Gastrocnemius medialis (tissue), 4 donors: ENCODE measurements at regions not wholly inside any gene's neighbourhood (a gene's known extent, or its start where the extent isn't known, plus 50 kb on each side); places are given as distances from the start of the nearest gene placed in this dataset.

Experiments
- ATAC-seq, 2 donors: fragments of 150-250 bp; one replicate each; pipeline ENCODE4 v1.9.1; 2016
- DNase-seq, 2 donors: peaks; one replicate each; pipeline ENCODE4 v3.0.0-alpha.2; 2019
- H3K27ac ChIP-seq, 4 donors: fragments of 200-600 bp; sonication (generic); 1 replicate in 1 of 4; 2 replicates in 3 of 4; pipeline ENCODE4 v1.5.1; 2016 to 2018; ENCODE audit warnings: mild to moderate bottlenecking in 2 of 4, moderate library complexity in 1 of 4
- H3K27me3 ChIP-seq, 3 donors: fragments of 200-600 bp; sonication (generic) in 2 of 3; 1 replicate in 1 of 3; 2 replicates in 2 of 3; pipeline versions ENCODE4 v1.5.1 to v1.6.0; 2016 to 2019; ENCODE audit warnings: mild to moderate bottlenecking in 1 of 3, moderate library complexity in 1 of 3
- H3K36me3 ChIP-seq, 2 donors: fragments of 200-600 bp; sonication (generic) in 1 of 2; one replicate each; pipeline ENCODE4 v1.5.1; 2017 to 2018
- H3K4me1 ChIP-seq, 2 donors: fragments of 200-600 bp; sonication (generic) in 1 of 2; one replicate each; pipeline ENCODE4 v1.5.1; 2016 to 2017; ENCODE audit warnings: mild to moderate bottlenecking in 2 of 2
- H3K4me3 ChIP-seq, 4 donors: fragments of 200-600 bp; sonication (generic) in 3 of 4; 1 replicate in 1 of 4; 2 replicates in 3 of 4; pipeline ENCODE4 v1.5.1; 2016 to 2019; ENCODE audit warnings: mild to moderate bottlenecking in 2 of 4
- H3K9me3 ChIP-seq, 3 donors: fragments of 200-600 bp; sonication (generic) in 2 of 3; 1 replicate in 1 of 3; 2 replicates in 2 of 3; pipeline ENCODE4 v1.5.1; 2016 to 2019
- POLR2A ChIP-seq, 2 donors: fragments of 450-650 bp; IDR thresholded peaks; one replicate each; pipeline ENCODE4 v1.6.1; 2017; ENCODE audit warnings: antibody characterized with exemption in 2 of 2, mild to moderate bottlenecking in 2 of 2, moderate library complexity in 2 of 2
- in situ Hi-C, 4 donors: fragments of 200-750 bp; cut with MboI; loops; one replicate each; pipeline versions ENCODE4 v1.15.0 to v1.8.0; 2017; ENCODE audit warnings: low sequenced_read_pairs in 4 of 4
- intact Hi-C: fragments of 100-400 bp; cut with DNase I; formaldehyde crosslinking; loops from one replicate; pipeline ENCODE4 v1.15.1; 2023; ENCODE audit warnings: low total_unique reads
- TF ChIP-seq, protein P1 (sequence below), 5 experiments: fragments of 450-650 bp in 3 of 5; fragments of 200-600 bp in 2 of 5; sonication (generic) in 2 of 5; IDR thresholded peaks in 4 of 5; conservative IDR thresholded peaks in 1 of 5; 1 replicate in 4 of 5; 2 replicates in 1 of 5; pipeline ENCODE4 v1.5.1; 2016 to 2019; ENCODE audit warnings: antibody characterized with exemption in 5 of 5, mild to moderate bottlenecking in 3 of 5, moderate library complexity in 3 of 5

DNA sequence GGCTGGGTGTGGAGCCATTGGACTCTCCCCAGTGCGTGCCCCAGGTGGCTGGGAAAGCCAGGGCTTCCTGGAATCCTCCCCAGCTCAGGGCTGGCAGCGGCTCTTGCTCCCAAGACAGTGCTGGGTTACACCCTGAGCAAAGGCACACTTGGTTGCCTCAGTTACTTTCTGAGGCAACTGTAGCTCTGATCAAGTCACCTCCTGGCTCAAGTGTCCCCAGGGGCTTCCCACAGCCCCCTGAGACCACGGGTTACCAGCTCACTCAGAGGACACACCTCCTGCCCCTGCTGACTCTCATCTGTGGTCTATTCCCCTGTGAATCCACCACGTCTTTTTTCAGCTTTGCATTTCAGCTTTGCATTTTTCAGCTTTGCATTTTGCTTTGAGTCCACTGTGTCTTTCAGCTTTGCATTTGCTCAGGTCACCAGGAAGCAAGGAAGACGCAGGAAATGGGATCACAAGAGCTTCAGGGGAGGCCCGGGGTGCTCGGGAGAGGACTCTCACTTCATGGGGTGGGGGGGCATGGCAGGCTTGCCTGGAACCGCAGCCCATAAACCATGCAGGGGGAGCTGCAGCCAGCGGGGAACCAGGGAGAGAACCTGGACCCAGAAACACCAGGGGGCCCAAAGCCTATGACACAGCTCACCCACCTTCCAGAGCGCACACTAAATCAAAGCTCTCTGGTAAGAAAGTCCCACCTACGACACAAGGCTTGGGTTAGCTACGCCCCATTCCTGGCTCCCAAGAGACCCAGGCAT, 138.0 kb upstream of the ASB18 start:
- DNase-seq (no peak), ATAC-seq (no peak)
- in situ Hi-C loops = no loop called here
- no peaks in the 10 kb centered on the region for H3K4me1 ChIP-seq
- TF ChIP-seq POLR2A (IDR thresholded peaks at IDR 0.05) = no peak
- TF ChIP-seq, protein P1, sequence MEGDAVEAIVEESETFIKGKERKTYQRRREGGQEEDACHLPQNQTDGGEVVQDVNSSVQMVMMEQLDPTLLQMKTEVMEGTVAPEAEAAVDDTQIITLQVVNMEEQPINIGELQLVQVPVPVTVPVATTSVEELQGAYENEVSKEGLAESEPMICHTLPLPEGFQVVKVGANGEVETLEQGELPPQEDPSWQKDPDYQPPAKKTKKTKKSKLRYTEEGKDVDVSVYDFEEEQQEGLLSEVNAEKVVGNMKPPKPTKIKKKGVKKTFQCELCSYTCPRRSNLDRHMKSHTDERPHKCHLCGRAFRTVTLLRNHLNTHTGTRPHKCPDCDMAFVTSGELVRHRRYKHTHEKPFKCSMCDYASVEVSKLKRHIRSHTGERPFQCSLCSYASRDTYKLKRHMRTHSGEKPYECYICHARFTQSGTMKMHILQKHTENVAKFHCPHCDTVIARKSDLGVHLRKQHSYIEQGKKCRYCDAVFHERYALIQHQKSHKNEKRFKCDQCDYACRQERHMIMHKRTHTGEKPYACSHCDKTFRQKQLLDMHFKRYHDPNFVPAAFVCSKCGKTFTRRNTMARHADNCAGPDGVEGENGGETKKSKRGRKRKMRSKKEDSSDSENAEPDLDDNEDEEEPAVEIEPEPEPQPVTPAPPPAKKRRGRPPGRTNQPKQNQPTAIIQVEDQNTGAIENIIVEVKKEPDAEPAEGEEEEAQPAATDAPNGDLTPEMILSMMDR (IDR thresholded peaks at IDR 0.05 in 4 of 5, conservative IDR thresholded peaks at IDR 0.05 in 1 of 5) = no peak
- H3K27ac ChIP-seq = no peak overlapping the region
- no peaks in the 10 kb centered on the region for H3K36me3 ChIP-seq
- no peaks in the 10 kb centered on the region for H3K9me3 ChIP-seq
- no peaks in the 10 kb centered on the region for H3K27me3 ChIP-seq
- intact Hi-C loops = no loop called here
- no peak overlapping the region for H3K4me3 ChIP-seq

DNA sequence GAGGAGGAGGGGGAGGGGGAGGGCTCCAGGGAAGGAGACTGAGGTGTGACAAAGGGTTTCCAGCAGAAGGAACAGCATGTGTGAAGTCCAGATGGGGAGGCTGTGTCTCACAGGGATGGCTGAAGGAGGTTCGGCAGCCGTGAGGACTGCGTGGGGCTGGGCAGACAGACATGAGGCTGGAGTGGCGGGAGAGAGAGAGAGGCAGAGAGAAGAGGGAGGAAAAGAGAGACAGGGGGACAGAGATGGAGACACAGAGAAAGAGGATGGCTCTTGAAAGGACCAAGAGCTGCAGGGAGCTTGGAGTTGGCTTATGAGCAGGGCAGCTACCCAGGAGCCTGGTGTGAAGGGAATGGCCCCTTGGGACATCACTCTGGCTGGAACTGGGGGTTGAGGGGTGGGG, 138.9 kb upstream of the ASB18 start:
- Histone ChIP-seq H3K27me3 (no peaks in the 10 kb centered on the region), H3K4me1 (no peaks in the 10 kb centered on the region), H3K27ac (no peak overlapping the region), H3K36me3 (no peaks in the 10 kb centered on the region), H3K4me3 (no peak overlapping the region), H3K9me3 (no peaks in the 10 kb centered on the region)
- TF ChIP-seq, protein P1 (IDR thresholded peaks at IDR 0.05 in 4 of 5, conservative IDR thresholded peaks at IDR 0.05 in 1 of 5) = no peak
- TF ChIP-seq POLR2A (IDR thresholded peaks at IDR 0.05) = no peak
- in situ Hi-C loops = no loop called here
- ATAC-seq (no peak), DNase-seq (no peak)
- intact Hi-C loops = no loop called here

DNA sequence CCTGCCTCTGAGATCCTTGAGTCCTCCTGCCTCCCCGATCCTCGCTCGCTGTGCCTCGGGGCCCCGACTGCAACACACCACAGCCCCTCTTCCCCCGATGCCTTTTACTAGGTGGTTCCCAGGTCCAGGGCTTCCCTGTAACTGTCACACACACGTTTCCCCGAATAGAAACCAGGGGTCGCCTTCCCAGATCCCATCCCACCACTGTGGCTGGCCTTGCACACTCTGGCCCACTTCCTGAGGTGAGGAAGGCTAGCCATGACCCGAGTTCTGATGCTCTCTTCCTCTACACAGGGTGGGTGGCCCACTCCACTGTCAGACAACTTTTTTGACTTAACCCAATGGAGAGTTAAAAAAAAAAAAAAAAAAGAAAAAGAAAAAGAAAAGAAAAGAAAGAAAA, 139.6 kb upstream of the ASB18 start:
- H3K27me3 ChIP-seq = no peaks in the 10 kb centered on the region
- H3K27ac ChIP-seq = no peak overlapping the region
- H3K4me3 ChIP-seq = no peak overlapping the region
- in situ Hi-C loops = no loop called here
- ATAC-seq = no peak
- no peak for DNase-seq
- intact Hi-C loops = no loop called here
- no peaks in the 10 kb centered on the region for H3K9me3 ChIP-seq
- TF ChIP-seq, protein P1 (IDR thresholded peaks at IDR 0.05 in 4 of 5, conservative IDR thresholded peaks at IDR 0.05 in 1 of 5) = no peak
- TF ChIP-seq POLR2A (IDR thresholded peaks at IDR 0.05) = no peak
- no peaks in the 10 kb centered on the region for H3K4me1 ChIP-seq
- no peaks in the 10 kb centered on the region for H3K36me3 ChIP-seq

DNA sequence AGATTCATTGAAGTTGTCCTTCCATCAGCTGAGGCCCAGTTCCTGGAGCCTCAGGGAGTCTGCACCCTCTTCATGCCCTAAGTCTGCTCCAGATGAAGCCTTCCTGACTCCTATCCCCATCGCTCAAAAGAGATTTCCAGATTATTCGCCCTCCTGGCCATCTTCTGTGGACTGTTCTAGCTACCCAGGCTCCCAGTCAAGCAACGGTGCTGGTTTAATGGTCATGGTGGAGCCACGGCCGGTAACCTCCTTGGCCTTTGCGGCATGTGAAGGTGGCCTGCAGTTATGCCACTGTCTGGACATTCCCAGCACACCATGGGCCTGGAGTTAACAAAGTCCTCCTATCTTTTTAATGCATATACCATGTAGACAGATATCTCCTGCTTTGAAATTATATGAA, 140.1 kb upstream of the ASB18 start:
- Histone ChIP-seq H3K27ac (no peak overlapping the region), H3K27me3 (no peaks in the 10 kb centered on the region), H3K36me3 (no peaks in the 10 kb centered on the region), H3K9me3 (no peaks in the 10 kb centered on the region), H3K4me3 (no peak overlapping the region), H3K4me1 (no peaks in the 10 kb centered on the region)
- ATAC-seq (no peak), DNase-seq (no peak)
- TF ChIP-seq, protein P1 (IDR thresholded peaks at IDR 0.05 in 4 of 5, conservative IDR thresholded peaks at IDR 0.05 in 1 of 5) = no peak
- TF ChIP-seq POLR2A (IDR thresholded peaks at IDR 0.05) = no peak
- in situ Hi-C loops = no loop called here
- intact Hi-C loops = no loop called here

DNA sequence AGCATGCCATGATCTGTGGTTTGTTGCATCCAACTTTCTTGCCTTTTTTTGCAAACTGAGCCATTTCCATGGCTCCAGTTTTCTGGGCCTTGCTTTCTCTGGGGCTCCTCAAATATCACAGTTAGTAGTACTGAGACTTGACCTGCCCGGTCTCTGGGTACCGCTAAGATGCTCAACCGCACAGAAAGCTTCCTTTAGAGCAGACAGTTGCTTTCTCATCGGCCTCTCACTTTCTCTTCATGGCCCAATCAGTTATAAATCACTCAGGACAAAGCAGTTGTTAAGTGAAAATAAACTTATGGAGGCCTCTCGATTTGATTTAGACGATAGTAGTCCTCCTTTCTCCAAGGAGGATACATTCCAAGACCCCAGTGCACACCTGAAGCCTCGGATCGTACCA, 141.2 kb upstream of the ASB18 start:
- DNase-seq (no peak), ATAC-seq (no peak)
- H3K27ac ChIP-seq = no peak overlapping the region
- no peaks in the 10 kb centered on the region for H3K4me1 ChIP-seq
- intact Hi-C loops (no loop called here), in situ Hi-C loops (no loop called here)
- H3K4me3 ChIP-seq = no peak overlapping the region
- no peaks in the 10 kb centered on the region for H3K9me3 ChIP-seq
- no peaks in the 10 kb centered on the region for H3K36me3 ChIP-seq
- TF ChIP-seq, protein P1 (IDR thresholded peaks at IDR 0.05 in 4 of 5, conservative IDR thresholded peaks at IDR 0.05 in 1 of 5) = no peak
- no peak for TF ChIP-seq POLR2A (IDR thresholded peaks at IDR 0.05)
- no peaks in the 10 kb centered on the region for H3K27me3 ChIP-seq
